ENCODE measurements at regions not wholly inside any gene's neighbourhood (a gene's known extent, or its start where the extent isn't known, plus 50 kb on each side); places are given as distances from the start of the nearest gene placed in this dataset.

GRCh38 chr10:55203874-55204273 lies 402.8 kb upstream of the PCDH15 start:
- TF ChIP-seq CTCF (IDR thresholded peaks at IDR 0.05) (no peak), POLR2A (IDR thresholded peaks at IDR 0.05) (no peak)

Data from tibial nerve (tissue), 3 donors.